ENCODE measurements at regions not wholly inside any gene's neighbourhood (a gene's known extent, or its start where the extent isn't known, plus 50 kb on each side); places are given as distances from the start of the nearest gene placed in this dataset.

- Histone ChIP-seq H3K79me2 (ENCODE audit: control insufficient read depth, insufficient read depth, low read length) (no peaks in the 10 kb centered on the region), H4K20me1 (replicated peaks; ENCODE audit: control insufficient read depth, extremely low read depth, insufficient read depth, low read length) (no peaks in the 10 kb centered on the region), H3K36me3 (ENCODE audit: control insufficient read depth in 2 of 2, extremely low read depth in 1 of 2, insufficient read depth in 2 of 2, low read length in 2 of 2) (no peaks in the 10 kb centered on the region), H3K27ac (ENCODE audit: insufficient read depth, low read depth, low read length) (no peak overlapping the region), H3K27me3 (ENCODE audit: control insufficient read depth in 2 of 2, insufficient read depth in 2 of 2, low read length in 2 of 2) (no peaks in the 10 kb centered on the region), H3K4me1 (ENCODE audit: control insufficient read depth, extremely low read depth, insufficient read depth, low read length) (no peaks in the 10 kb centered on the region), H3K4me3 (replicated peaks in 1 of 3; ENCODE audit: insufficient read depth in 1 of 3, low read depth in 1 of 3, low read length in 3 of 3) (no peak overlapping the region), H3K9ac (replicated peaks; ENCODE audit: extremely low read depth, insufficient read depth, low read length) (no peak overlapping the region), H3K9me1 (replicated peaks; ENCODE audit: control insufficient read depth, extremely low read depth, insufficient read depth, low read length) (no peaks in the 10 kb centered on the region), H3K9me3 (replicated peaks; ENCODE audit: control insufficient read depth, insufficient read depth, low read length) (no peaks in the 10 kb centered on the region), H3K4me2 (ENCODE audit: insufficient read depth, low read length) (no peak overlapping the region), H2AFZ (ENCODE audit: low read depth, low read length) (no peak overlapping the region)
- dilution Hi-C loops (cut with MboI; ENCODE audit: extremely low pct_ligation_motif_present, low sequenced_read_pairs), result no loop called here
- ChIA-PET CTCF (no interaction called here), POLR2A (no interaction called here)
- no TSS peak for BruUV-seq (replicated peaks)
- intact Hi-C loops (cut with micrococcal nuclease), result no loop called here
- FAIRE-seq (no peak), DNase-seq (ENCODE audit: low read depth, low spot score) (no peak)
- TF ChIP-seq POLR2A (IDR thresholded peaks at IDR 0.05; ENCODE audit: low read depth, low read length) (no peak), GATA2 (IDR thresholded peaks at IDR 0.05; ENCODE audit: insufficient read depth, insufficient read length, low read depth, low read length) (no peak), EZH2 (IDR thresholded peaks at IDR 0.05; ENCODE audit: borderline replicate concordance, low read depth, low read length, severe bottlenecking) (no peak), JUN (IDR thresholded peaks at IDR 0.05; ENCODE audit: borderline replicate concordance, insufficient read depth, insufficient read length, low read depth) (no peak), CTCF (IDR thresholded peaks at IDR 0.05; ENCODE audit: extremely low read depth in 1 of 2, insufficient read depth in 1 of 2, low read depth in 1 of 2, low read length in 2 of 2) (no peak), FOS (IDR thresholded peaks at IDR 0.05; ENCODE audit: borderline replicate concordance, insufficient read depth, low read length) (no peak), POLR2AphosphoS5 (IDR thresholded peaks at IDR 0.05; ENCODE audit: insufficient read depth, low read depth, low read length) (no peak), MYC (IDR thresholded peaks at IDR 0.05; ENCODE audit: low read depth, low read length) (no peak)
- TF ChIP-seq, protein P1, sequence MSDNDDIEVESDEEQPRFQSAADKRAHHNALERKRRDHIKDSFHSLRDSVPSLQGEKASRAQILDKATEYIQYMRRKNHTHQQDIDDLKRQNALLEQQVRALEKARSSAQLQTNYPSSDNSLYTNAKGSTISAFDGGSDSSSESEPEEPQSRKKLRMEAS (IDR thresholded peaks at IDR 0.05; ENCODE audit: insufficient read depth, insufficient read length), result no peak
These were observed 997.2 kb upstream of the SLIT2 start for GRCh38 chr4:19254486-19254885.

Data from endothelial cell of umbilical vein (primary cell).